Esophagus squamous epithelium (tissue), 4 donors: ENCODE measurements at regions not wholly inside any gene's neighbourhood (a gene's known extent, or its start where the extent isn't known, plus 50 kb on each side); places are given as distances from the start of the nearest gene placed in this dataset.

Experiments used
- POLR2A ChIP-seq, 4 donors: fragments of 450-650 bp; IDR thresholded peaks; one replicate each; pipeline ENCODE4 v1.6.1; 2017; ENCODE audit warnings: antibody characterized with exemption in 4 of 4, mild to moderate bottlenecking in 4 of 4, moderate library complexity in 3 of 4
- TF ChIP-seq, protein P1 (sequence below), 6 experiments: fragments of 450-650 bp in 4 of 6; fragments of 200-600 bp in 2 of 6; sonication (generic) in 2 of 6; IDR thresholded peaks; one replicate each; pipeline ENCODE4 v1.5.1; 2016 to 2019; ENCODE audit warnings: antibody characterized with exemption in 6 of 6, mild to moderate bottlenecking in 4 of 6, moderate library complexity in 4 of 6

DNA sequence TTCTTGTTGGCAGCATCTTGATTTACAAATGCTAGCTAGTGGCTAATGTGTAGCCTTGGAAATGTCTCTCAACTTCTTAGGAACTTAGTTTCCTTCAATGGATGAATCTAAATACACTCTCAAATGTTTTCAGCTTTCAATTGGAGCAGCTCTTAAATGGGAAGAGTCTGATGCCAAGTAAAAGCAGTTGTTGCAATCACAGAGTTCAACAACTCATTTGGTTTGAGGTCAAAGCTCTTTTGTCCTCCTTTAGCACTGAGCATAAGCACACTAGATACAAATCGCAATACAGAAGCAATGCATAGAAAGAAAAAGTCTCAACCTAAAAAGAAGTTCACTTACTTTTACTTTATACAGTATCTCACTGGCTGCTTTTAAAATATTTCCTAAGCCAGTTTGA is 986.1 kb upstream of the FLRT2 start:
- TF ChIP-seq, protein P1, sequence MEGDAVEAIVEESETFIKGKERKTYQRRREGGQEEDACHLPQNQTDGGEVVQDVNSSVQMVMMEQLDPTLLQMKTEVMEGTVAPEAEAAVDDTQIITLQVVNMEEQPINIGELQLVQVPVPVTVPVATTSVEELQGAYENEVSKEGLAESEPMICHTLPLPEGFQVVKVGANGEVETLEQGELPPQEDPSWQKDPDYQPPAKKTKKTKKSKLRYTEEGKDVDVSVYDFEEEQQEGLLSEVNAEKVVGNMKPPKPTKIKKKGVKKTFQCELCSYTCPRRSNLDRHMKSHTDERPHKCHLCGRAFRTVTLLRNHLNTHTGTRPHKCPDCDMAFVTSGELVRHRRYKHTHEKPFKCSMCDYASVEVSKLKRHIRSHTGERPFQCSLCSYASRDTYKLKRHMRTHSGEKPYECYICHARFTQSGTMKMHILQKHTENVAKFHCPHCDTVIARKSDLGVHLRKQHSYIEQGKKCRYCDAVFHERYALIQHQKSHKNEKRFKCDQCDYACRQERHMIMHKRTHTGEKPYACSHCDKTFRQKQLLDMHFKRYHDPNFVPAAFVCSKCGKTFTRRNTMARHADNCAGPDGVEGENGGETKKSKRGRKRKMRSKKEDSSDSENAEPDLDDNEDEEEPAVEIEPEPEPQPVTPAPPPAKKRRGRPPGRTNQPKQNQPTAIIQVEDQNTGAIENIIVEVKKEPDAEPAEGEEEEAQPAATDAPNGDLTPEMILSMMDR (IDR thresholded peaks at IDR 0.05), result no peak
- TF ChIP-seq POLR2A (IDR thresholded peaks at IDR 0.05), result no peak
